Loucy (cell line): ENCODE measurements at regions not wholly inside any gene's neighbourhood (a gene's known extent, or its start where the extent isn't known, plus 50 kb on each side); places are given as distances from the start of the nearest gene placed in this dataset.

ENCODE experiments used
- H2AFZ ChIP-seq: fragments of 200-600 bp; sonication (generic); 2 replicates; pipeline ENCODE4 v1.6.0; 2016; ENCODE audit warnings: antibody characterized with exemption, mild to moderate bottlenecking, low read length, moderate library complexity
- H3F3A ChIP-seq: fragments of 200-600 bp; 2 replicates; pipeline ENCODE4 v1.6.0; 2016; ENCODE audit warnings: antibody characterized with exemption, low read depth, mild to moderate bottlenecking
- H3K27me3 ChIP-seq: fragments of 200-600 bp; sonication (generic); 2 replicates; pipeline ENCODE4 v1.6.1; 2014; ENCODE audit warnings: low read length, mild to moderate bottlenecking; ENCODE audit not compliant: insufficient read depth, poor library complexity, severe bottlenecking
- H3K36me3 ChIP-seq: fragments of 200-600 bp; sonication (generic); 2 replicates; pipeline ENCODE4 v1.6.1; 2016; ENCODE audit warnings: low read length; ENCODE audit not compliant: insufficient read depth
- H3K4me1 ChIP-seq: fragments of 200-600 bp; sonication (generic); 2 replicates; pipeline ENCODE4 v1.5.1; 2014; ENCODE audit warnings: low read length, mild to moderate bottlenecking; ENCODE audit not compliant: insufficient read depth, poor library complexity, severe bottlenecking
- H3K4me2 ChIP-seq: fragments of 200-600 bp; sonication (generic); 2 replicates; pipeline ENCODE4 v1.6.0; 2014; ENCODE audit warnings: antibody characterized with exemption, low read length, low read depth, mild to moderate bottlenecking; ENCODE audit not compliant: poor library complexity, severe bottlenecking
- H3K4me3 ChIP-seq: fragments of 200-600 bp; sonication (generic); 2 replicates; pipeline ENCODE4 v1.5.1; 2014; ENCODE audit warnings: low read length, mild to moderate bottlenecking, mixed read lengths; ENCODE audit not compliant: poor library complexity, severe bottlenecking
- H3K79me2 ChIP-seq: fragments of 200-600 bp; sonication (generic); 2 replicates; pipeline ENCODE4 v1.6.1; 2014; ENCODE audit warnings: low read length; ENCODE audit not compliant: insufficient read depth
- H3K9ac ChIP-seq: fragments of 200-600 bp; sonication (generic); 2 replicates; pipeline ENCODE4 v1.6.0; 2014; ENCODE audit warnings: mild to moderate bottlenecking, low read depth, low read length, moderate library complexity; ENCODE audit not compliant: poor library complexity, severe bottlenecking
- H3K9me2 ChIP-seq: fragments of 200-600 bp; sonication (generic); replicated peaks from 2 replicates; pipeline ENCODE4 v1.6.1; 2016; ENCODE audit warnings: low read depth, low read length, mixed read lengths
- H3K9me3 ChIP-seq: fragments of 200-600 bp; sonication (generic); 2 replicates; pipeline ENCODE4 v1.6.1; 2014; ENCODE audit warnings: mild to moderate bottlenecking, antibody characterized with exemption, low read length, low read depth; ENCODE audit not compliant: insufficient read depth
- H4K20me1 ChIP-seq: fragments of 200-600 bp; sonication (generic); 2 replicates; pipeline ENCODE4 v1.6.0; 2014; ENCODE audit warnings: antibody characterized with exemption, low read length, mild to moderate bottlenecking; ENCODE audit not compliant: insufficient read depth, poor library complexity, severe bottlenecking
- EZH2phosphoT487 ChIP-seq: fragments of 200-600 bp; IDR thresholded peaks from 2 replicates; pipeline ENCODE4 v1.6.1; 2018; ENCODE audit warnings: antibody characterized with exemption, mild to moderate bottlenecking, moderate library complexity, borderline replicate concordance
- TF ChIP-seq, protein P1 (sequence below): fragments of 200-600 bp; sonication (generic); conservative IDR thresholded peaks from 2 replicates; pipeline ENCODE4 v1.5.1; 2014; ENCODE audit warnings: mild to moderate bottlenecking, antibody characterized with exemption, low read length

DNA sequence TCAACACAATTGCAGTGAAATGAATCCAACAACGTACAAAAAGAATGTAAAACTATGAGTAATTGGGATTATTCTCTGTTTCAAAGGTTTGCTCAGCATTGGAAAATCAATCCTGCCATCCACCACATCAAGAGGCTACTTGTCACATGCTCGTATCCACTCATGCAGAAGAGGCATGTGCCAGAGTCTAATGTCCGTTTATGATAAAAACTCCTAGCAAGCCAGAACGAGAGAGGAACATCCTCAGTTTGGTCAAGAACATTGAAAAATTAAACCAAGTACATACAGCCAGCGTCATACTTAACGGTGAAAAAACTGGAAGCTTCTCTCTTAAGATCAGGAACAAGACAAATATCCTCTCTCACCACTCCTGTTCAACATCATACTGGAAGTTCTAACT lies 563.9 kb upstream of the TMEM132C start:
- Histone ChIP-seq H3K27me3 (no peaks in the 10 kb centered on the region), H3K4me2 (peak overlapping the region; percentile 24), H3K4me3 (peak overlapping the region; percentile 20), H4K20me1 (no peaks in the 10 kb centered on the region), H3K4me1 (peaks cover 19% of the 10 kb centered on the region), H3K9ac (no peak overlapping the region), H2AFZ (peak overlapping the region; percentile 72), H3K36me3 (no peaks in the 10 kb centered on the region), H3K9me2 (no peaks in the 10 kb centered on the region), H3K9me3 (no peaks in the 10 kb centered on the region), H3F3A (no peaks in the 10 kb centered on the region), H3K79me2 (no peaks in the 10 kb centered on the region)
- TF ChIP-seq EZH2phosphoT487, result no peak
- TF ChIP-seq, protein P1, sequence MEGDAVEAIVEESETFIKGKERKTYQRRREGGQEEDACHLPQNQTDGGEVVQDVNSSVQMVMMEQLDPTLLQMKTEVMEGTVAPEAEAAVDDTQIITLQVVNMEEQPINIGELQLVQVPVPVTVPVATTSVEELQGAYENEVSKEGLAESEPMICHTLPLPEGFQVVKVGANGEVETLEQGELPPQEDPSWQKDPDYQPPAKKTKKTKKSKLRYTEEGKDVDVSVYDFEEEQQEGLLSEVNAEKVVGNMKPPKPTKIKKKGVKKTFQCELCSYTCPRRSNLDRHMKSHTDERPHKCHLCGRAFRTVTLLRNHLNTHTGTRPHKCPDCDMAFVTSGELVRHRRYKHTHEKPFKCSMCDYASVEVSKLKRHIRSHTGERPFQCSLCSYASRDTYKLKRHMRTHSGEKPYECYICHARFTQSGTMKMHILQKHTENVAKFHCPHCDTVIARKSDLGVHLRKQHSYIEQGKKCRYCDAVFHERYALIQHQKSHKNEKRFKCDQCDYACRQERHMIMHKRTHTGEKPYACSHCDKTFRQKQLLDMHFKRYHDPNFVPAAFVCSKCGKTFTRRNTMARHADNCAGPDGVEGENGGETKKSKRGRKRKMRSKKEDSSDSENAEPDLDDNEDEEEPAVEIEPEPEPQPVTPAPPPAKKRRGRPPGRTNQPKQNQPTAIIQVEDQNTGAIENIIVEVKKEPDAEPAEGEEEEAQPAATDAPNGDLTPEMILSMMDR, result no peak

DNA sequence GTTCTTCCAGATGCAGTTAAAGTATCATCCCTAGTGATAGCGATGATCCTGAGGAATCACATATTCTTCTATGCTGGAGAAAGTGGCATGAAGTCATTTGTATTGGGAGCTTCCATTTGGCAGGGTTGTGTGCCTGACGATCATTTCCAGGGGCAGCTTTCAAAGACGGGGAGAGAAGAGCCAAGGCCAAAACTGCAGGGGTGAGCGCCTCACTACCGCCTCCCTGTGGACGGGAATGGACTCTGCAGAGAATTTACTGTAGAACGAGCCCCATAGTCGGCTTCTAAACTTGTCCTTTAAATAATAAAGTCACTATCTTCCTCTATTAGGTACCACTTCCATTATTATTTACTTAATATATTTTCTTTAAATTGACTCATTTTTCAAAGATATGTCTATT lies 555.9 kb upstream of the TMEM132C start:
- Histone ChIP-seq H3K27me3 (no peaks in the 10 kb centered on the region), H3F3A (no peaks in the 10 kb centered on the region), H3K9ac (no peak overlapping the region), H3K9me2 (no peaks in the 10 kb centered on the region), H4K20me1 (no peaks in the 10 kb centered on the region), H3K4me2 (no peak overlapping the region), H2AFZ (no peak overlapping the region), H3K79me2 (no peaks in the 10 kb centered on the region), H3K9me3 (no peaks in the 10 kb centered on the region), H3K4me1 (no peaks in the 10 kb centered on the region), H3K36me3 (no peaks in the 10 kb centered on the region), H3K4me3 (no peak overlapping the region)
- no peak for TF ChIP-seq EZH2phosphoT487
- TF ChIP-seq, protein P1, result peak; percentile 61

DNA sequence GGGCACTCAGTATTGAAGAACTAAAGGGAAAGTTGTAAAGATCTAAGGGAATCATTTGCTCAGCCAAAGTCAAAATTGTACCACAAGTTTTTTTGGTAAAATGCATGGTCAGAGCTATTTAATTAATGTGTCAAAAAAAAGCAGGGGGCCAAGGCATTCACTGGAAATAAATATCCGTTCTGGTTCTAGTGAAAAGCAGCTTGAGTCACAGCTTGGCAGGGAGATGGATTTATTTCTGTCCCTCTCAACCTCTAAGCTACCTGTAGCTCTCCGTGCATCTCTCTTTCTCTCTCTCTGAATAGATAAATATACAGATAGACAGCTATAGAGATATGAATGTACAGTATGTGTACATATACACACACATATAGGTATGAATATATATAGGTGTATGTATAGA lies 554.4 kb upstream of the TMEM132C start:
- Histone ChIP-seq H3K4me2 (no peak overlapping the region), H3K9me2 (no peaks in the 10 kb centered on the region), H3K4me3 (no peak overlapping the region), H3K79me2 (no peaks in the 10 kb centered on the region), H3K4me1 (no peaks in the 10 kb centered on the region), H3K9ac (no peak overlapping the region), H3K27me3 (no peaks in the 10 kb centered on the region), H2AFZ (no peak overlapping the region), H3K36me3 (no peaks in the 10 kb centered on the region), H3F3A (no peaks in the 10 kb centered on the region), H3K9me3 (no peaks in the 10 kb centered on the region), H4K20me1 (no peaks in the 10 kb centered on the region)
- TF ChIP-seq, protein P1, result no peak
- TF ChIP-seq EZH2phosphoT487, result no peak
